GM23338 (cell line): ENCODE measurements at regions not wholly inside any gene's neighbourhood (a gene's known extent, or its start where the extent isn't known, plus 50 kb on each side); places are given as distances from the start of the nearest gene placed in this dataset.

Experiments
- ATAC-seq: fragments of 200-7000 bp; cut with Tn5 transposase; 3 replicates; pipeline ENCODE4 v1.9.1; 2020
- DNase-seq: peaks from one replicate; pipeline ENCODE4 v3.0.0-alpha.2; 2015; ENCODE audit warnings: low spot score
- H2AFZ ChIP-seq: fragments of 200-600 bp; sonication (generic); 2 replicates; pipeline ENCODE4 v1.8.0; 2016; ENCODE audit warnings: antibody characterized with exemption, mild to moderate bottlenecking, moderate library complexity
- H3F3A ChIP-seq: fragments of 200-600 bp; sonication (generic); replicated peaks from 2 replicates; pipeline ENCODE4 v1.8.0; 2017; ENCODE audit warnings: antibody characterized with exemption, mixed run types, low read depth
- H3K27ac ChIP-seq: fragments of 200-600 bp; sonication (generic); 2 replicates; pipeline ENCODE4 v1.6.1; 2016; ENCODE audit warnings: low read depth
- H3K27me3 ChIP-seq: fragments of 200-600 bp; sonication (generic); 2 replicates; pipeline ENCODE4 v1.8.0; 2016; ENCODE audit warnings: mild to moderate bottlenecking, mixed run types, moderate library complexity; ENCODE audit not compliant: insufficient read depth
- H3K36me3 ChIP-seq: fragments of 200-600 bp; sonication (generic); 2 replicates; pipeline ENCODE4 v1.8.0; 2016; ENCODE audit warnings: mild to moderate bottlenecking; ENCODE audit not compliant: insufficient read depth
- H3K4me1 ChIP-seq: fragments of 200-600 bp; sonication (generic); 2 replicates; pipeline ENCODE4 v1.8.0; 2016; ENCODE audit warnings: mild to moderate bottlenecking, moderate library complexity; ENCODE audit not compliant: insufficient read depth
- H3K4me2 ChIP-seq: fragments of 200-600 bp; sonication (generic); 2 replicates; pipeline ENCODE4 v1.7.1; 2017; ENCODE audit warnings: mixed run types
- H3K4me3 ChIP-seq: fragments of 200-600 bp; sonication (generic); 2 replicates; pipeline ENCODE4 v1.6.1; 2016; ENCODE audit warnings: mixed run types
- H3K79me2 ChIP-seq: fragments of 200-600 bp; sonication (generic); replicated peaks from 2 replicates; pipeline ENCODE4 v1.8.0; 2017; ENCODE audit warnings: mild to moderate bottlenecking; ENCODE audit not compliant: insufficient read depth
- H3K9me2 ChIP-seq: fragments of 200-600 bp; sonication (generic); 2 replicates; pipeline ENCODE4 v1.8.0; 2017; ENCODE audit not compliant: insufficient read depth
- H4K20me1 ChIP-seq: fragments of 200-600 bp; sonication (generic); replicated peaks from 2 replicates; pipeline ENCODE4 v1.8.0; 2017; ENCODE audit warnings: mild to moderate bottlenecking; ENCODE audit not compliant: insufficient read depth
- H3K27ac Mint-ChIP-seq: 2 replicates; pipeline ENCODE4 v1.8.0; 2020; ENCODE audit warnings: inconsistent platforms, mild to moderate bottlenecking, moderate library complexity, mixed read lengths
- H3K27me3 Mint-ChIP-seq: 3 replicates; pipeline ENCODE4 v1.8.0; 2022; ENCODE audit warnings: low read depth, mild to moderate bottlenecking, moderate library complexity, mixed read lengths, inconsistent platforms; ENCODE audit not compliant: insufficient read depth, poor library complexity
- H3K36me3 Mint-ChIP-seq: 3 replicates; pipeline ENCODE4 v1.8.0; 2021; ENCODE audit warnings: low read depth, mild to moderate bottlenecking, inconsistent platforms, moderate library complexity, mixed read lengths
- H3K4me1 Mint-ChIP-seq: 3 replicates; pipeline ENCODE4 v1.8.0; 2020; ENCODE audit warnings: mild to moderate bottlenecking, inconsistent platforms, mixed read lengths
- H3K4me3 Mint-ChIP-seq: 3 replicates; pipeline ENCODE4 v1.8.0; 2021; ENCODE audit warnings: moderate library complexity, mild to moderate bottlenecking, inconsistent platforms, mixed read lengths
- H3K9me3 Mint-ChIP-seq: 3 replicates; pipeline ENCODE4 v1.8.0; 2020; ENCODE audit warnings: moderate library complexity, mild to moderate bottlenecking, inconsistent platforms, mixed read lengths
- CTCF ChIP-seq, 2 experiments: fragments of 200-600 bp in 1 of 2; sonication (generic) in 1 of 2; conservative IDR thresholded peaks; 2 replicates each; pipeline versions ENCODE4 v1.5.1 to v1.6.1; 2016 to 2017; ENCODE audit warnings: antibody characterized with exemption in 2 of 2, low read depth in 2 of 2, mild to moderate bottlenecking in 2 of 2, moderate library complexity in 1 of 2
- ETS1 ChIP-seq: IDR thresholded peaks from 2 replicates; pipeline ENCODE4 v1.6.1; 2016; ENCODE audit warnings: antibody characterized with exemption
- EZH2 ChIP-seq: fragments of 200-600 bp; sonication (generic); IDR thresholded peaks from one replicate; pipeline ENCODE4 v1.8.0; 2017; ENCODE audit warnings: antibody characterized with exemption, mild to moderate bottlenecking, low read depth; ENCODE audit not compliant: unreplicated experiment
- JUNB ChIP-seq: IDR thresholded peaks from one replicate; pipeline ENCODE4 v1.6.1; 2016; ENCODE audit warnings: antibody characterized with exemption; ENCODE audit not compliant: unreplicated experiment
- REST ChIP-seq: IDR thresholded peaks from one replicate; pipeline ENCODE4 v1.6.1; 2018; ENCODE audit warnings: antibody characterized with exemption; ENCODE audit not compliant: unreplicated experiment
- STAT1 ChIP-seq: IDR thresholded peaks from one replicate; pipeline ENCODE4 v1.6.1; 2016; ENCODE audit warnings: antibody characterized with exemption; ENCODE audit not compliant: unreplicated experiment
- ZNF114 ChIP-seq: fragments of 250-450 bp; sonication (Bioruptor Pico); IDR thresholded peaks from 2 replicates; pipeline ENCODE4 v1.5.0; 2020; ENCODE audit warnings: mild to moderate bottlenecking, moderate library complexity
- ZNF462 ChIP-seq: fragments of 250-450 bp; sonication (Bioruptor Pico); IDR thresholded peaks from 2 replicates; pipeline ENCODE4 v1.5.0; 2020; ENCODE audit warnings: mild to moderate bottlenecking, moderate library complexity

- DNase-seq (no peak), ATAC-seq (no peak)
- Histone ChIP-seq H3F3A (no peaks in the 10 kb centered on the region), H3K4me3 (no peak overlapping the region), H3K4me1 (no peaks in the 10 kb centered on the region), H3K27me3 (no peaks in the 10 kb centered on the region), H3K79me2 (no peaks in the 10 kb centered on the region), H3K4me2 (no peak overlapping the region), H4K20me1 (no peaks in the 10 kb centered on the region), H3K36me3 (no peaks in the 10 kb centered on the region), H3K9me2 (0 out of 2 replicates have a peak, but pooled peaks cover 3% of the 10 kb centered on the region), H2AFZ (no peak overlapping the region), H3K27ac (no peak overlapping the region)
- Mint-ChIP-seq H3K27ac (no peak overlapping the region), H3K4me3 (no peak overlapping the region), H3K27me3 (peaks cover 1% of the 10 kb centered on the region), H3K4me1 (peaks cover 7% of the 10 kb centered on the region; the same call in 2 of the 3 replicates), H3K36me3 (no peaks in the 10 kb centered on the region), H3K9me3 (no peaks in the 10 kb centered on the region)
- no peak for TF ChIP-seq CTCF (conservative IDR thresholded peaks at IDR 0.05; ENCODE audit: low read depth in 2 of 2)
- no peak for TF ChIP-seq STAT1
- no peak for TF ChIP-seq ZNF114 (CRISPR knock-in tag)
- no peak for TF ChIP-seq ETS1
- TF ChIP-seq REST = no peak
- TF ChIP-seq JUNB = no peak
- TF ChIP-seq ZNF462 = no peak
- TF ChIP-seq EZH2 = no peak
These were observed 190.0 kb downstream of the EN1 start for GRCh38 chr2:118657466-118657865.
